ENCODE measurements at regions not wholly inside any gene's neighbourhood (a gene's known extent, or its start where the extent isn't known, plus 50 kb on each side); places are given as distances from the start of the nearest gene placed in this dataset.
A peak's percentile ranks its signal among the peaks of the same experiment; 100 is the strongest.
"Not testable (repeated sequence)": the region's sequence is repeated elsewhere in the genome, so short reads cannot be mapped to it uniquely, and the experiment has no call there.

- H3K36me3 ChIP-seq, result no peaks in the 10 kb centered on the region
- no peak for TF ChIP-seq POLR2A (IDR thresholded peaks at IDR 0.05)
- TF ChIP-seq, protein P1, sequence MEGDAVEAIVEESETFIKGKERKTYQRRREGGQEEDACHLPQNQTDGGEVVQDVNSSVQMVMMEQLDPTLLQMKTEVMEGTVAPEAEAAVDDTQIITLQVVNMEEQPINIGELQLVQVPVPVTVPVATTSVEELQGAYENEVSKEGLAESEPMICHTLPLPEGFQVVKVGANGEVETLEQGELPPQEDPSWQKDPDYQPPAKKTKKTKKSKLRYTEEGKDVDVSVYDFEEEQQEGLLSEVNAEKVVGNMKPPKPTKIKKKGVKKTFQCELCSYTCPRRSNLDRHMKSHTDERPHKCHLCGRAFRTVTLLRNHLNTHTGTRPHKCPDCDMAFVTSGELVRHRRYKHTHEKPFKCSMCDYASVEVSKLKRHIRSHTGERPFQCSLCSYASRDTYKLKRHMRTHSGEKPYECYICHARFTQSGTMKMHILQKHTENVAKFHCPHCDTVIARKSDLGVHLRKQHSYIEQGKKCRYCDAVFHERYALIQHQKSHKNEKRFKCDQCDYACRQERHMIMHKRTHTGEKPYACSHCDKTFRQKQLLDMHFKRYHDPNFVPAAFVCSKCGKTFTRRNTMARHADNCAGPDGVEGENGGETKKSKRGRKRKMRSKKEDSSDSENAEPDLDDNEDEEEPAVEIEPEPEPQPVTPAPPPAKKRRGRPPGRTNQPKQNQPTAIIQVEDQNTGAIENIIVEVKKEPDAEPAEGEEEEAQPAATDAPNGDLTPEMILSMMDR (IDR thresholded peaks at IDR 0.05), result peak in 2 of 4 experiments; percentile 22 to 29
Measured at GRCh38 chrX:66110112-66110511, 53.9 kb upstream of the HEPH start.

GRCh38 chrX:66107860-66108259, 56.2 kb upstream of the HEPH start:
- DNase-seq (ENCODE audit: low spot score); H3K4me3 ChIP-seq; H3K4me1 ChIP-seq (replicated peaks); H3K36me3 ChIP-seq; H3K27ac ChIP-seq; intact Hi-C loops (cut with DNase I); H3K27me3 ChIP-seq (replicated peaks; ENCODE audit: insufficient read depth); H3K9me3 ChIP-seq: not testable (repeated sequence)
- 69% methylated on average over 3 of the region's 4 CpGs for WGBS

More at GRCh38 chrX:66110112-66110511, 53.9 kb upstream of the HEPH start:
- intact Hi-C loops (cut with DNase I), result no loop called here
- no peak overlapping the region for H3K4me3 ChIP-seq
- H3K9me3 ChIP-seq, result no peaks in the 10 kb centered on the region
- no peaks in the 10 kb centered on the region for H3K27me3 ChIP-seq (replicated peaks; ENCODE audit: insufficient read depth)
- H3K4me1 ChIP-seq (replicated peaks), result no peaks in the 10 kb centered on the region
- DNase-seq (ENCODE audit: low spot score), result no peak
- WGBS, result 61% methylated on average over 3 of the region's 3 CpGs
- no peak overlapping the region for H3K27ac ChIP-seq

- H3K27ac ChIP-seq; H3K9me3 ChIP-seq; DNase-seq (ENCODE audit: low spot score); H3K4me3 ChIP-seq; H3K27me3 ChIP-seq (replicated peaks; ENCODE audit: insufficient read depth); intact Hi-C loops (cut with DNase I); H3K36me3 ChIP-seq; H3K4me1 ChIP-seq (replicated peaks): not testable (repeated sequence)
- 91% methylated on average over 3 of the region's 3 CpGs for WGBS
Measured at GRCh38 chrX:66102398-66102797, 61.6 kb upstream of the HEPH start.

DNA sequence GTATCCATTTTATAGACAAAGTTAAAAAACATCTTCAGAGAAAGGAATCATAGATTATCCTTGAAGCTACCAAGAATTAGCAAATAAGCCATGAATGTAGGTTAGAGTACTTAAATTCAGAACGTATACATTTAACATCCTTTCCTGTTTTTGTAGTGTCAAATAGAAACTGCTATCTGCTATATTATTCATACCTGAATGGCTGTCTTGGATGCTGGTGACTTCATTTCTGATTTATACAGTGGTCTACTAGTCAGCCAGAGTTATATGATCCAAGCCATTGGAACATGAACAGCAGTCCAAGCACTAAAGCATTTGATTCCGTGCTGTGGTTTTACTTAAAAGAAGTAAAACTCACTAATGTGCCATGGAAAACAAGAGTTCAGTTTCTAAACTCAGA, 58.3 kb upstream of the VSIG4 start:
- H3K27ac ChIP-seq, result no peak overlapping the region
- no peak for DNase-seq (ENCODE audit: low spot score)
- H3K9me3 ChIP-seq, result no peaks in the 10 kb centered on the region
- H3K4me1 ChIP-seq (replicated peaks), result no peaks in the 10 kb centered on the region
- H3K27me3 ChIP-seq (replicated peaks; ENCODE audit: insufficient read depth), result no peaks in the 10 kb centered on the region
- WGBS, result 88% methylated on average over 2 of the region's 2 CpGs
- no peak overlapping the region for H3K4me3 ChIP-seq
- intact Hi-C loops (cut with DNase I), result no loop called here
- no peaks in the 10 kb centered on the region for H3K36me3 ChIP-seq
- TF ChIP-seq, protein P1 (IDR thresholded peaks at IDR 0.05), result no peak
- TF ChIP-seq POLR2A (IDR thresholded peaks at IDR 0.05) (no peak), POLR2AphosphoS5 (IDR thresholded peaks at IDR 0.05) (no peak)

GRCh38 chrX:66096987-66097386, 57.1 kb upstream of the VSIG4 start:
- DNase-seq (ENCODE audit: low spot score); H3K4me1 ChIP-seq (replicated peaks); H3K27me3 ChIP-seq (replicated peaks; ENCODE audit: insufficient read depth); H3K9me3 ChIP-seq; H3K36me3 ChIP-seq; H3K4me3 ChIP-seq; H3K27ac ChIP-seq; intact Hi-C loops (cut with DNase I): not testable (repeated sequence)
- WGBS, result 85% methylated on average over 16 of the region's 16 CpGs

GRCh38 chrX:66090004-66090403, 50.1 kb upstream of the VSIG4 start:
- H3K27ac ChIP-seq; DNase-seq (ENCODE audit: low spot score); H3K4me1 ChIP-seq (replicated peaks); intact Hi-C loops (cut with DNase I); H3K36me3 ChIP-seq; H3K27me3 ChIP-seq (replicated peaks; ENCODE audit: insufficient read depth); H3K9me3 ChIP-seq; H3K4me3 ChIP-seq: not testable (repeated sequence)
